ENCODE measurements at regions not wholly inside any gene's neighbourhood (a gene's known extent, or its start where the extent isn't known, plus 50 kb on each side); places are given as distances from the start of the nearest gene placed in this dataset.

DNA sequence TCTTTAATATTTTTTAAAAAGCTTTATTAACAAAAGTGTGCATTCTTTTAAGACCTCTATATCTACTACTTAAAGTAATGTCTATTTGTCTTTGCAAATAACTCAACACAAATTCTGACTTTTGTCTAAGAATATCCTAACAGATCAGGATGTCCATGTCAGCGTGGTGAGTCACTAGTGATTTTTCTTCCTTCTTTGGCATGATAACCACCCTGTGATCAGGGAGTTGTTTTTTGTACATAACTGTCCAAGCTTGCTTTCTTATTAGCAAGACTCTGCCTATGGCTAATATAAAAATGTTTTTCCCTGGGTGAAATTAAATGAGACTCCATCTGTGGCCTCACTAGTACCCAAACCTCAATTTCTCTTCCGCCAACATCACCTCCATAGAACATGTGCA lies 688.9 kb upstream of the ADGRL2 start:
- Histone ChIP-seq H3K4me1 (ENCODE audit: control insufficient read depth in 1 of 2, low read depth in 2 of 2) (no peaks in the 10 kb centered on the region), H3K36me3 (no peaks in the 10 kb centered on the region), H3K4me3 (no peak overlapping the region), H3K9me3 (no peaks in the 10 kb centered on the region), H3K27me3 (replicated peaks; ENCODE audit: insufficient read depth) (no peaks in the 10 kb centered on the region), H3K27ac (no peak overlapping the region)
- TF ChIP-seq, protein P1, sequence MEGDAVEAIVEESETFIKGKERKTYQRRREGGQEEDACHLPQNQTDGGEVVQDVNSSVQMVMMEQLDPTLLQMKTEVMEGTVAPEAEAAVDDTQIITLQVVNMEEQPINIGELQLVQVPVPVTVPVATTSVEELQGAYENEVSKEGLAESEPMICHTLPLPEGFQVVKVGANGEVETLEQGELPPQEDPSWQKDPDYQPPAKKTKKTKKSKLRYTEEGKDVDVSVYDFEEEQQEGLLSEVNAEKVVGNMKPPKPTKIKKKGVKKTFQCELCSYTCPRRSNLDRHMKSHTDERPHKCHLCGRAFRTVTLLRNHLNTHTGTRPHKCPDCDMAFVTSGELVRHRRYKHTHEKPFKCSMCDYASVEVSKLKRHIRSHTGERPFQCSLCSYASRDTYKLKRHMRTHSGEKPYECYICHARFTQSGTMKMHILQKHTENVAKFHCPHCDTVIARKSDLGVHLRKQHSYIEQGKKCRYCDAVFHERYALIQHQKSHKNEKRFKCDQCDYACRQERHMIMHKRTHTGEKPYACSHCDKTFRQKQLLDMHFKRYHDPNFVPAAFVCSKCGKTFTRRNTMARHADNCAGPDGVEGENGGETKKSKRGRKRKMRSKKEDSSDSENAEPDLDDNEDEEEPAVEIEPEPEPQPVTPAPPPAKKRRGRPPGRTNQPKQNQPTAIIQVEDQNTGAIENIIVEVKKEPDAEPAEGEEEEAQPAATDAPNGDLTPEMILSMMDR (IDR thresholded peaks at IDR 0.05): no peak
- DNase-seq (ENCODE audit: low spot score): no peak
- ATAC-seq (ENCODE audit: insufficient number of reproducible peaks, low FRiP score, low read depth): no peak

DNA sequence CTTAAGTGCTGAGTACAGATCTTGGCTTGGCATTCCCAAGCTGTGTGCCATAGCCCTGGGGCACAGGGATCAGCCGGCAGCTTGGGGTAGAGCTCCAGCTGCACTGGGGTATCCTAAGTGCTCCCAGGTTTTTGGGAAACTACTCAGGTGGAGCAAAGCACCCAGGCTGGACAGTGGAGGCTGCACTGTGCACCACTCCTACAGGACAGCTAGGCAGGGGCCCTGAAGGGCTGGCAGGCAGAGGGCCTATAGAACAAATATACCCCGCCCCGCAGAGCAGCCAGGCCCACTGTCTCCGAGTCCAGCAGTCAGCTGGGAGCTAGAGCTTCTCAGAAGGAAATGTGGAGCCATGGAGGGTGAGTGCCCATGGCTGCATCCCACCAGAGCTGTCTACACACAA lies 691.7 kb upstream of the ADGRL2 start:
- Histone ChIP-seq H3K27ac (no peak overlapping the region), H3K4me3 (no peak overlapping the region), H3K4me1 (ENCODE audit: control insufficient read depth in 1 of 2, low read depth in 2 of 2) (no peaks in the 10 kb centered on the region), H3K36me3 (no peaks in the 10 kb centered on the region), H3K9me3 (no peaks in the 10 kb centered on the region), H3K27me3 (replicated peaks; ENCODE audit: insufficient read depth) (no peaks in the 10 kb centered on the region)
- DNase-seq (ENCODE audit: low spot score): no peak
- ATAC-seq (ENCODE audit: insufficient number of reproducible peaks, low FRiP score, low read depth): no peak
- TF ChIP-seq, protein P1 (IDR thresholded peaks at IDR 0.05): no peak

DNA sequence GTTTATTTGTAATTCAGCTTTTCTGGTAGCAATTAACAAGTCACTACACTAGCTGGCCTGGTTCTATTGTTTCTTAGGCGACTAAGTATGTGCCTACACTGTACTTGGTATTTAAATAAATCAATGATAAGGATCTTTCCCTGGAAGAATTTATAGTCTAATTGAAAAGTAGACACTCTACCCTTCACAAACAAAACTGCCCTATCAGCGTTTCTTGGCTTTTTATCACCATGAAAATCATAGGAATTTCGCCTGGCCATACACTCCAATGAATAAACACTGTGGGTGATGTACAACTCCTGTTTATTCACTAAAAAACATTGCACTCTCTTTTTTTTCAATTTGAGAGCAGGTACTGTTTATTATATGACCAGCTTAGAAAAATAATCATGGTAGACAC lies 702.9 kb upstream of the ADGRL2 start:
- TF ChIP-seq, protein P1 (IDR thresholded peaks at IDR 0.05): no peak
- H3K4me1 ChIP-seq (ENCODE audit: control insufficient read depth in 1 of 2, low read depth in 2 of 2): no peaks in the 10 kb centered on the region

DNA sequence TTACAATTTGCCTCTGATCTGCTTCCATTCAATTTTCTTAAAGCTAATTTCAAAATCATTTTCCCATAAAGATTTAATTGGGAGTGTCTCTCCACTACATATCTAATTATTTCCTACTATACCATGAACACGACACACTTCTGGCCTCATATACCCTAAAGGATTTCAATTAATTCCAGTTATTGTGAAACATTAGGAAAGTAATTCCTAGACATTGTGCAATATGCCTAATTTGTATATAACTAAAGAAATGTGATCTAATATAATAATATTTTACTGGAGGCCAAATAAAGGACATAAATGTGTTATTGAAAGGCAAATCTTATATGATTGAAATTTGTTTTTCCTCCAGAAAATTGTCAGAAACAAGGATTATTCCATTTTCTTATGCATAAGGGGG lies 727.2 kb upstream of the ADGRL2 start:
- TF ChIP-seq, protein P1 (IDR thresholded peaks at IDR 0.05): no peak
- H3K27me3 ChIP-seq (replicated peaks; ENCODE audit: insufficient read depth): no peaks in the 10 kb centered on the region
- H3K9me3 ChIP-seq: no peaks in the 10 kb centered on the region
- H3K4me1 ChIP-seq (ENCODE audit: control insufficient read depth in 1 of 2, low read depth in 2 of 2): no peaks in the 10 kb centered on the region
- H3K27ac ChIP-seq: no peak overlapping the region
- DNase-seq (ENCODE audit: low spot score) (no peak), ATAC-seq (ENCODE audit: insufficient number of reproducible peaks, low FRiP score, low read depth) (no peak)
- H3K36me3 ChIP-seq: no peaks in the 10 kb centered on the region
- no peak overlapping the region for H3K4me3 ChIP-seq

More for the DNA sequence above, 702.9 kb upstream of the ADGRL2 start:
- ATAC-seq (ENCODE audit: insufficient number of reproducible peaks, low FRiP score, low read depth) (no peak), DNase-seq (ENCODE audit: low spot score) (no peak)
- Histone ChIP-seq H3K9me3 (no peaks in the 10 kb centered on the region), H3K27ac (no peak overlapping the region), H3K36me3 (no peaks in the 10 kb centered on the region), H3K4me3 (no peak overlapping the region), H3K27me3 (replicated peaks; ENCODE audit: insufficient read depth) (no peaks in the 10 kb centered on the region)

DNA sequence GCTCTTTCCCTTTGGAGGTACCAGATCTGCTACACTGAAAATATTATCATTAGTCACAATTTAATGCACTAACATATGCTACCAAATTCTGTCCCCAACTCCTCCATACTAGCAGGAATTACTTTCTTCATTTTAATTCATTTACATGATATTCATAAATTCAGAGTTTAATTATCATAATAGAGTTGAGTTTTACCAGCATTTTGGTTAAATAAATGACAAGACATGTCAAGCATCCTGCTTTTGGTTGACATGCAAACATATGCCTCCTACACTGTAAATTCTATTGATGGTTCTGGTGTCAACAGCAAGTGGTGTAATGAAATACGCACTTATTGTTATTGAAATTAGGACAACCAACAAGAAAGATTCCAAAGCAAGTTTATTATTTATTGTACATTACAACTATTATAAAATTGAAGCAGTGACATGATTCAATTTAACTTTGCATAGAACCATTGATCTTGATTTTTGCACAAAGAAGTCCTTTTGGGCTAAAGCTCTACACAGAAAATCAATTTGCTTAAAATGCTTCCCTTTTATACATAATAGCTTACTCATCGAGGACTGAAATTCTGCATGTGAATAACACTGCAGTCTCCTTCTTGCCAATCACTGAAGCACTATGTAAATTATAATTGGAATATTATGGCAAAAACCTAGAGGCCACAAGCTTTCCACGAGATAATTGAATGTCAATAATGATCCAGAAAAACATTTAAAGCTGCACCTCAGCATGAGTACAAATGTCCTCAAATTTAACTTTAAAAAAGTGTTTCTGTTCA lies 728.6 kb upstream of the ADGRL2 start:
- Histone ChIP-seq H3K27me3 (replicated peaks; ENCODE audit: insufficient read depth) (no peaks in the 10 kb centered on the region), H3K4me1 (ENCODE audit: control insufficient read depth in 1 of 2, low read depth in 2 of 2) (no peaks in the 10 kb centered on the region), H3K27ac (no peak overlapping the region), H3K36me3 (no peaks in the 10 kb centered on the region), H3K4me3 (no peak overlapping the region), H3K9me3 (no peaks in the 10 kb centered on the region)
- no peak for ATAC-seq (ENCODE audit: insufficient number of reproducible peaks, low FRiP score, low read depth)
- TF ChIP-seq, protein P1 (IDR thresholded peaks at IDR 0.05): no peak
- DNase-seq (ENCODE audit: low spot score): no peak
